Vagina (tissue), 2 donors: ENCODE measurements at regions not wholly inside any gene's neighbourhood (a gene's known extent, or its start where the extent isn't known, plus 50 kb on each side); places are given as distances from the start of the nearest gene placed in this dataset.

ENCODE experiments used
- POLR2A ChIP-seq, 2 donors: fragments of 450-650 bp; IDR thresholded peaks; one replicate each; pipeline ENCODE4 v1.6.1; 2017; ENCODE audit warnings: antibody characterized with exemption in 2 of 2, mild to moderate bottlenecking in 2 of 2, moderate library complexity in 2 of 2
- POLR2AphosphoS5 ChIP-seq, 2 donors: sonication (generic); formaldehyde crosslinking; IDR thresholded peaks; one replicate each; pipeline ENCODE4 v1.9.0; 2017; ENCODE audit warnings: antibody characterized with exemption in 2 of 2, mild to moderate bottlenecking in 2 of 2, low read depth in 1 of 2; ENCODE audit not compliant: insufficient read depth in 1 of 2
- TF ChIP-seq, protein P1 (sequence below), 3 experiments: fragments of 450-650 bp in 2 of 3; fragments of 200-600 bp in 1 of 3; sonication (generic) in 1 of 3; IDR thresholded peaks; one replicate each; pipeline ENCODE4 v1.5.1; 2017 to 2019; ENCODE audit warnings: antibody characterized with exemption in 3 of 3, mild to moderate bottlenecking in 2 of 3, moderate library complexity in 2 of 3

DNA sequence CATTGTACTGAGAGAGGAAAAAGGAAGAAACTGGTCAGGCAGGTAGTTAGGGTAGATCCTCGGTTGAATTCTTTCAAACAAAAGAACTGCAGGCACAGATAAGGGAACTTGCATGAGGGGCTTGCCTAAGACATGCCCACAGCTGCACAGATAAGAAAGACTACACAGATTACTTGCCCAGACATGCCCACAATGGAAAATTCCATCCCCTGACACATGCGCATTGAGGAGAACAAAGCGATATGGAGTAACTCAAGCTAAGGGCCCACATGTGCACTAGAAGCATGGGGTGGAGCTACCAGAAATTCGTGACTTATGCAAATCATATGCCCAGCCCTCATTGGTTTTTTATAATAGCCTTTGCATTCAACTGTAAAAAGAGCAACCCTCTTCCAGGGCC is 181.3 kb upstream of the ZNF521 start:
- TF ChIP-seq, protein P1, sequence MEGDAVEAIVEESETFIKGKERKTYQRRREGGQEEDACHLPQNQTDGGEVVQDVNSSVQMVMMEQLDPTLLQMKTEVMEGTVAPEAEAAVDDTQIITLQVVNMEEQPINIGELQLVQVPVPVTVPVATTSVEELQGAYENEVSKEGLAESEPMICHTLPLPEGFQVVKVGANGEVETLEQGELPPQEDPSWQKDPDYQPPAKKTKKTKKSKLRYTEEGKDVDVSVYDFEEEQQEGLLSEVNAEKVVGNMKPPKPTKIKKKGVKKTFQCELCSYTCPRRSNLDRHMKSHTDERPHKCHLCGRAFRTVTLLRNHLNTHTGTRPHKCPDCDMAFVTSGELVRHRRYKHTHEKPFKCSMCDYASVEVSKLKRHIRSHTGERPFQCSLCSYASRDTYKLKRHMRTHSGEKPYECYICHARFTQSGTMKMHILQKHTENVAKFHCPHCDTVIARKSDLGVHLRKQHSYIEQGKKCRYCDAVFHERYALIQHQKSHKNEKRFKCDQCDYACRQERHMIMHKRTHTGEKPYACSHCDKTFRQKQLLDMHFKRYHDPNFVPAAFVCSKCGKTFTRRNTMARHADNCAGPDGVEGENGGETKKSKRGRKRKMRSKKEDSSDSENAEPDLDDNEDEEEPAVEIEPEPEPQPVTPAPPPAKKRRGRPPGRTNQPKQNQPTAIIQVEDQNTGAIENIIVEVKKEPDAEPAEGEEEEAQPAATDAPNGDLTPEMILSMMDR (IDR thresholded peaks at IDR 0.05), result no peak
- TF ChIP-seq POLR2AphosphoS5 (IDR thresholded peaks at IDR 0.05; ENCODE audit: insufficient read depth in 1 of 2, low read depth in 1 of 2), result no peak
- TF ChIP-seq POLR2A (IDR thresholded peaks at IDR 0.05), result no peak
